ENCODE measurements at regions not wholly inside any gene's neighbourhood (a gene's known extent, or its start where the extent isn't known, plus 50 kb on each side); places are given as distances from the start of the nearest gene placed in this dataset.

- TF ChIP-seq CTCF (conservative IDR thresholded peaks at IDR 0.05): no peak
- TF ChIP-seq EZH2 (IDR thresholded peaks at IDR 0.05; ENCODE audit: low read depth): no peak
Observed at GRCh38 chr18:75762758-75763157, 335.3 kb upstream of the SMIM21 start.
